PC-9 (cell line): ENCODE measurements at regions not wholly inside any gene's neighbourhood (a gene's known extent, or its start where the extent isn't known, plus 50 kb on each side); places are given as distances from the start of the nearest gene placed in this dataset.

Source experiments
- CTCF ChIP-seq: fragments of 200-600 bp; sonication (generic); conservative IDR thresholded peaks from 2 replicates; pipeline ENCODE4 v1.6.1; 2017; ENCODE audit warnings: mixed run types, antibody characterized with exemption, mild to moderate bottlenecking, moderate library complexity
- EZH2 ChIP-seq: fragments of 200-600 bp; sonication (generic); IDR thresholded peaks from 2 replicates; pipeline ENCODE4 v1.8.0; 2017; ENCODE audit warnings: antibody characterized with exemption, low read depth

- TF ChIP-seq CTCF (no peak), EZH2 (no peak)
Measured at GRCh38 chr9:109855540-109855939, 75.5 kb downstream of the PALM2AKAP2 start.
